NK-92 treated with Interleukin-12 subunit alpha and Interleukin-12 subunit beta, amount 100 ng/mL, for 24 hours (cell line): ENCODE measurements at regions not wholly inside any gene's neighbourhood (a gene's known extent, or its start where the extent isn't known, plus 50 kb on each side); places are given as distances from the start of the nearest gene placed in this dataset.

Source experiments
- DNase-seq: peaks from one replicate; lab custom pipeline; 2025; lab: John Stamatoyannopoulos, UW

DNA sequence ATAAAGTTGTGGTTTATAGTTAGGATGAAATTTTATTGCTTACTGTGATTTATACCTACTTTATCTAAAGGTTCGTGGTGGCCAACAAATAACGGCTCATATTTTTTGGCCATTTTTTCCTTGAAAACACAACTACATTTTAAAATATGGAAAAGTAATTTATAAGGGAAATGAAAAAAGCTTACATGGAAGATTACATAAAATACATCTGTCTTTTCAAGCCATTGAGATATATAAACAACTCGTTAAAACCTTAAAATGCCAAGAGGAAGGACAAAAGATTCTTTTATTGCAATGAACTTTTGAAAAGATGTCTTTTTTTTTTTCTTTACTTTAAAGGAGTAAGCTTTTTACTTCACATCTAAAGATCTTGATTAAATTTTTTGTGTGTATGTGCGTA is 55.4 kb upstream of the EYA4 start:
- no peak for DNase-seq

DNA sequence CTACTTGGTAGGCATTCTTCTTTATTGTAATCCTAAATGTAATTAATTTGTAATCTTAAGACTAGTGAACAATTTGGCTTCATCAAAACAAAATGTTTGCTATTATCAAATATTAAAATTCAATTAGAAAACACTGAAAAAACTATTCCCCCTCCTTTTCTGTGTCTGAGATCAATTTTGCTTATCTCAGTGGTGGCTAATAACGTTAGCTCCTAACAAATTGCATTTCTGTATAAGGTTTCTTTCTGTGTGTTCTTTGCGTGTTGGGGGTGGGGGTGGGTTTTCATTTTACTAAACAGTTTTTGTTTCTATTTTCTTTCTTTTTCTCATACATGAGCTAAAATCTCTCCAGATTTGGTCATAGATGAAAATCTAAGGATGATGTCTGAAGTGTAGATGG is 54.0 kb upstream of the EYA4 start:
- no peak for DNase-seq

DNA sequence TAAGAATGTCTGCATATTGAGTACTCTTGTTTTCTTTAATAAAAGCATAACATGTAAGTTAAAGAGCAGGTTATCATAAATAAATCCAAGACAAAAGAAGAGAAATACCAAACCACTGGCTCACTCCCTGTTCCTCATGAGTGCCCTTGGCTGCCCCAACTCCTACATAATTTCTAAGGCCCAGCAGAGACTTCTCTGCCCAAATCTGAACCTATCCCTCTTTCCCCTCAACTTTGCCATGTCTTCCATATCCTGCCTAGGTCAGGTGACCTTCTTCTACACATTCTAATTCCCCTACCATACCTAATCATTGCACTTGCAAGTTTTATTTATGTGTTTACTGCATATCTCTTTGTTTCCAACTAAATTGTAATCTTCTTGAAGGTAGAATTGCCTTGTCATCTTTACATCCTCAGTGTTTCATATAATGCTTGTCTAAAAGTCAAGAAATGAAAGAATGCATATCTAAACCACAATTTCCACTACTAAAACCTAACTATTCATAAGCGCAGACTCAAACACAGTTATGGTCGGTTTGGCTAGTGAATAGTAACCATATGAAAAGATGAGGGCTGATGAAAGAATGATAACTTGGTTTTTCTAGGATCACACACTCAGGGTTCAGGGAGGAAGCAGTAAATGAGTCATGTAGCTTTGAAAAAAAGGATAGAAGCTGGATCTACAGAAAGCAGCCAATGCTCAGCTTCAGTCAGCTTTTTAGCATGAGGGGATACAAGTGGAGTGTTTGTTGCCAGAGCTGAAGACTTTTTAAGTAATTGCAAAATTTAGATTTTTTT is 53.3 kb upstream of the EYA4 start:
- no peak for DNase-seq

DNA sequence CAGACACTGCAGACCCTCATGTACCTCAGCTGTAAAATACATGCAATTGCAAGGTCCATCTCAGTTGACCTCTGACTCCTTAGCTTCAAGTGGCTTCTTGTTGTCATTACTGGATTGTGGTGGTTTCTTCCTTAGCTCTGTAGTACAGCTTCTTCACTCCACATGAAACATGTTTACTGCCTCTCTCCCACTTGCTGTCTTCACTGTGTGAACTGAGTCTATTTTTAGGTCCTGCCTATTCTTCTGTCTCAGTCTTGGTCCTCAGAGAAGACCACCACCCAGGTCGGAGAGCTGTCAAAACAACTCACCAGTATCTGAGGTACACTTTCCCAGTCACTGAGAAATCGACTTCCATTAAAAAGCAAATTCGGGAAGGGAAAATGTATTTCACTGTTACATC is 50.2 kb upstream of the EYA4 start:
- no peak for DNase-seq

DNA sequence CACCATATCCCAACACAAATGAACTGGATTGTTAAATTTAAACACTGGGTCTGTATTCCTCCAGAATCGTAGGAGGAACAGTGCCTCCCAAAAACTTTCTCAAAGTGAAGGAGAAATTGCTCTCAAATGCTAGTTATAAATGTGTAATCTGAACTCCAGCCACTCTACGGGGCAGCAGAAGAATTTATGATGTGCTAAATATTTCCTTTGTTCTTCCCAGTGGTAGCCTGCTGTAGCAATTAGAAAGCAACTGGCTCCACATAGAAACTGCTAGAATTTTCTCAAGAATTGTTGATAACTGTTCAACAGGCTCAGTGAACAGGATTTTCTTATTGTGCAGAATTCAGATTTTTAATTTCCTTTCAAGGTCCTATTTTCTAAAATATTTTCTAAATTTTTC is 49.8 kb upstream of the EYA4 start:
- no peak for DNase-seq
